Astrocyte of the hippocampus (primary cell): ENCODE measurements at regions not wholly inside any gene's neighbourhood (a gene's known extent, or its start where the extent isn't known, plus 50 kb on each side); places are given as distances from the start of the nearest gene placed in this dataset.
"Not testable (repeated sequence)": the region's sequence is repeated elsewhere in the genome, so short reads cannot be mapped to it uniquely, and the experiment has no call there.

Experiments
- DNase-seq: peaks from one replicate; pipeline ENCODE4 v3.0.0; 2011; ENCODE audit warnings: low read depth, low spot score

GRCh38 chr9:31302620-31303418, 1081.6 kb upstream of the ACO1 start:
- no peak for DNase-seq

GRCh38 chr9:31304576-31304975, 1079.9 kb upstream of the ACO1 start:
- peak; percentile 70 for DNase-seq

- DNase-seq: no peak
Observed at GRCh38 chr9:31314241-31314640, 1070.2 kb upstream of the ACO1 start.

- no peak for DNase-seq
Observed at GRCh38 chr9:31320494-31320893, 1063.9 kb upstream of the ACO1 start.

- DNase-seq: no peak
Observed at GRCh38 chr9:31321256-31321655, 1063.2 kb upstream of the ACO1 start.

- DNase-seq: no peak
Observed at GRCh38 chr9:31321686-31322085, 1062.8 kb upstream of the ACO1 start.

GRCh38 chr9:31323726-31324444, 1060.6 kb upstream of the ACO1 start:
- DNase-seq: no peak

GRCh38 chr9:31325778-31326177, 1058.7 kb upstream of the ACO1 start:
- DNase-seq: no peak

GRCh38 chr9:31326883-31327282, 1057.6 kb upstream of the ACO1 start:
- DNase-seq: not testable (repeated sequence)

- DNase-seq: no peak
Observed at GRCh38 chr9:31334837-31335528, 1049.5 kb upstream of the ACO1 start.

- DNase-seq: no peak
Observed at GRCh38 chr9:31335529-31336234, 1048.8 kb upstream of the ACO1 start.

GRCh38 chr9:31336386-31336785, 1048.1 kb upstream of the ACO1 start:
- no peak for DNase-seq

- no peak for DNase-seq
Observed at GRCh38 chr9:31336841-31337240, 1047.6 kb upstream of the ACO1 start.

- DNase-seq: no peak
Observed at GRCh38 chr9:31347082-31347617, 1037.3 kb upstream of the ACO1 start.

- DNase-seq: peak; percentile 16
Observed at GRCh38 chr9:31355159-31355882, 1029.1 kb upstream of the ACO1 start.

- no peak for DNase-seq
Observed at GRCh38 chr9:31355965-31356364, 1028.5 kb upstream of the ACO1 start.

GRCh38 chr9:31359071-31359470, 1025.4 kb upstream of the ACO1 start:
- DNase-seq: no peak

GRCh38 chr9:31364171-31364570, 1020.3 kb upstream of the ACO1 start:
- no peak for DNase-seq

GRCh38 chr9:31372799-31373587, 1011.5 kb upstream of the ACO1 start:
- no peak for DNase-seq

GRCh38 chr9:31377358-31377757, 1007.1 kb upstream of the ACO1 start:
- no peak for DNase-seq
